A673 (cell line): ENCODE measurements at regions not wholly inside any gene's neighbourhood (a gene's known extent, or its start where the extent isn't known, plus 50 kb on each side); places are given as distances from the start of the nearest gene placed in this dataset.

ENCODE experiments used
- BruUV-seq: library from RNA; stranded (reverse); fragments of 400-500 nt; replicated peaks from 2 replicates; lab custom pipeline; 2021; lab: Mats Ljungman, UMichigan
- CTCF ChIA-PET: fragments of 300-600 bp; sonication (Branson Sonifier 250); formaldehyde crosslinking; loops from one replicate; lab custom pipeline; 2022; ENCODE audit warnings: antibody characterized with exemption; lab: Charles Lee
- POLR2A ChIA-PET: fragments of 300-600 bp; sonication (Branson Sonifier 250); formaldehyde crosslinking; loops from one replicate; lab custom pipeline; 2022; ENCODE audit warnings: antibody characterized with exemption; ENCODE audit not compliant: low non-redundant PET; lab: Charles Lee
- DNase-seq: peaks from one replicate; pipeline ENCODE4 v3.0.0-alpha.2; 2015; ENCODE audit warnings: low spot score
- H3K27ac ChIP-seq: fragments of 200-600 bp; sonication (generic); 2 replicates; pipeline ENCODE4 v1.5.1; 2016; ENCODE audit warnings: mixed run types, low read depth, mild to moderate bottlenecking, mixed read lengths, antibody characterized with exemption, low read length; ENCODE audit not compliant: poor library complexity, severe bottlenecking
- H3K27me3 ChIP-seq: fragments of 200-600 bp; sonication (generic); replicated peaks from 2 replicates; pipeline ENCODE4 v1.6.1; 2017; ENCODE audit warnings: mixed run types, low read depth, mild to moderate bottlenecking, mixed read lengths, antibody characterized with exemption, low read length; ENCODE audit not compliant: insufficient read depth, poor library complexity
- H3K36me3 ChIP-seq: fragments of 200-600 bp; sonication (generic); 2 replicates; pipeline ENCODE4 v1.6.1; 2016; ENCODE audit warnings: mixed run types, mild to moderate bottlenecking, mixed read lengths, antibody characterized with exemption, low read length; ENCODE audit not compliant: insufficient read depth, poor library complexity, severe bottlenecking
- H3K4me1 ChIP-seq: fragments of 200-600 bp; sonication (generic); 2 replicates; pipeline ENCODE4 v1.6.1; 2017; ENCODE audit warnings: mixed run types, mild to moderate bottlenecking, mixed read lengths, antibody characterized with exemption, low read length; ENCODE audit not compliant: insufficient read depth, poor library complexity, severe bottlenecking
- H3K4me3 ChIP-seq: fragments of 200-600 bp; sonication (generic); 2 replicates; pipeline ENCODE4 v1.5.1; 2016; ENCODE audit warnings: low read depth, mixed run types, mild to moderate bottlenecking, mixed read lengths, low read length; ENCODE audit not compliant: poor library complexity, severe bottlenecking
- H3K9me3 ChIP-seq: fragments of 200-600 bp; sonication (generic); 2 replicates; pipeline ENCODE4 v1.6.1; 2016; ENCODE audit warnings: mixed run types, low read depth, mild to moderate bottlenecking, mixed read lengths, antibody characterized with exemption, low read length; ENCODE audit not compliant: poor library complexity, severe bottlenecking
- EZH2 ChIP-seq: fragments of 200-600 bp; sonication (generic); IDR thresholded peaks from 2 replicates; pipeline ENCODE4 v1.6.1; 2017; ENCODE audit warnings: borderline replicate concordance, low read depth, mild to moderate bottlenecking, mixed read lengths, antibody characterized with exemption, low read length; ENCODE audit not compliant: poor library complexity, severe bottlenecking
- intact Hi-C: fragments of 100-400 bp; cut with micrococcal nuclease; formaldehyde crosslinking; loops from one replicate; pipeline ENCODE4 v1.10.0; 2022; ENCODE audit not compliant: unreplicated experiment
- TF ChIP-seq, protein P1 (sequence below): fragments of 300-800, 200-600 bp; sonication (generic); conservative IDR thresholded peaks from 2 replicates; pipeline ENCODE4 v1.5.1; 2017; ENCODE audit warnings: low read depth, mild to moderate bottlenecking, antibody characterized with exemption, low read length, moderate library complexity, mixed read lengths

DNA sequence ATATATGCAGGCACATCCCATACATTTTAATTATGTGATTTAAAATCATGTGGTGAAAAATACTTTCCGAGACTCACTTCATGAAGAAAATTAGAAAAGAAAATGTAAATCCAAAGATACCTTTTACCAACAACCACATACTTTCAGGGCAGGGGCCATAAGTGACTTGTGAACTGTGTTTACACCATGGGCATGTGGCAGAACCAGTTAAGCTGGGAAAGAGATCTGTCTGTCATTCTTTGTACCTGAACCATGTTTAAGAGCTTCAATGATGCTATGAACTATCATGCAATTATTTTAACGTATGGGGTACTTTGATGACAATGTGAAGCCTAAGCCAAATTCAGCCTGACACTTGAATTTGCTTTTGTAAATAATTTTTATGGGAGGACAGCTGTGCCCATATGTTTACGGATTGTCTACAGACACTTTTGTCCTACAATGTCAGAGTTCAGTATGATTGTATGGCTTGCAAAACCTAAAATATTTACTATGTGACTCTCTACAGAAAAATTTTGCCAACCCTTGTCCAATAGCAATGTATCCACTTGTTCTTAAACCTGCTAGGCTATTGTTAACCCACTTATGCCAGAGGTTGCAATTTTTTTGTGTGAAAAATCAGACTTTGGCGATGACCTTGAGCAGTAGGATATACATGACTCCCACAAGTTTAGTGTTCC, 654.6 kb downstream of the TNS3 start:
- CTCF ChIA-PET: no interaction called here
- H3K9me3 ChIP-seq: no peaks in the 10 kb centered on the region
- no peak overlapping the region for H3K4me3 ChIP-seq
- DNase-seq: no peak
- H3K4me1 ChIP-seq: peaks cover 10% of the 10 kb centered on the region
- POLR2A ChIA-PET: no interaction called here
- BruUV-seq: no TSS peak
- intact Hi-C loops: no loop called here
- H3K27me3 ChIP-seq: no peaks in the 10 kb centered on the region
- no peaks in the 10 kb centered on the region for H3K36me3 ChIP-seq
- no peak overlapping the region for H3K27ac ChIP-seq
- TF ChIP-seq, protein P1, sequence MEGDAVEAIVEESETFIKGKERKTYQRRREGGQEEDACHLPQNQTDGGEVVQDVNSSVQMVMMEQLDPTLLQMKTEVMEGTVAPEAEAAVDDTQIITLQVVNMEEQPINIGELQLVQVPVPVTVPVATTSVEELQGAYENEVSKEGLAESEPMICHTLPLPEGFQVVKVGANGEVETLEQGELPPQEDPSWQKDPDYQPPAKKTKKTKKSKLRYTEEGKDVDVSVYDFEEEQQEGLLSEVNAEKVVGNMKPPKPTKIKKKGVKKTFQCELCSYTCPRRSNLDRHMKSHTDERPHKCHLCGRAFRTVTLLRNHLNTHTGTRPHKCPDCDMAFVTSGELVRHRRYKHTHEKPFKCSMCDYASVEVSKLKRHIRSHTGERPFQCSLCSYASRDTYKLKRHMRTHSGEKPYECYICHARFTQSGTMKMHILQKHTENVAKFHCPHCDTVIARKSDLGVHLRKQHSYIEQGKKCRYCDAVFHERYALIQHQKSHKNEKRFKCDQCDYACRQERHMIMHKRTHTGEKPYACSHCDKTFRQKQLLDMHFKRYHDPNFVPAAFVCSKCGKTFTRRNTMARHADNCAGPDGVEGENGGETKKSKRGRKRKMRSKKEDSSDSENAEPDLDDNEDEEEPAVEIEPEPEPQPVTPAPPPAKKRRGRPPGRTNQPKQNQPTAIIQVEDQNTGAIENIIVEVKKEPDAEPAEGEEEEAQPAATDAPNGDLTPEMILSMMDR: no peak
- TF ChIP-seq EZH2: no peak

DNA sequence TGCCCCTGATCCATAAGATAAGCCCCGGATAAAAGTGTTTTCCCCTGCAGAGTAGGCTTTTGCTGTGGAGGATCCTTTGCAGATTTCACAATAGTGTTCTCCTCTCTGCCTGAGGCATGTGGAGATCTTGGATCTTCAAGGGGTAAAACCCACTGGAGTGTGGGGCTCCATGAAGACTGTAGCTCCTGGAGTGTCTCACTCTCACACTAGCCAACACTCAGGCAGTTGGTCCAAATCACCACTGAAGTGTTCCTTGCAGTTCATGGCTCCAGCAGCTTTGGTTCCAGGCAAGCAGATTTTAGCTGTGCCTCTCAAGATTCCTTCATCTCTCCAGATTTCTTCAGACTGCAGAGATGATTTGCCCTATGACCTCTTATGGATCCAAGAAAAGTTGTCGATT, 665.3 kb downstream of the TNS3 start:
- Histone ChIP-seq H3K4me3 (no peak overlapping the region), H3K36me3 (no peaks in the 10 kb centered on the region), H3K27me3 (no peaks in the 10 kb centered on the region), H3K4me1 (no peaks in the 10 kb centered on the region), H3K9me3 (no peaks in the 10 kb centered on the region), H3K27ac (no peak overlapping the region)
- no peak for DNase-seq
- intact Hi-C loops: no loop called here
- ChIA-PET POLR2A (interaction anchor here (0.6 kb wide), 1 partner anchor 198 kb away, joined by 3 read pairs; no protein-coding TSS in a partner anchor), CTCF (no interaction called here)
- TF ChIP-seq, protein P1: no peak
- TF ChIP-seq EZH2: no peak
- no TSS peak for BruUV-seq

DNA sequence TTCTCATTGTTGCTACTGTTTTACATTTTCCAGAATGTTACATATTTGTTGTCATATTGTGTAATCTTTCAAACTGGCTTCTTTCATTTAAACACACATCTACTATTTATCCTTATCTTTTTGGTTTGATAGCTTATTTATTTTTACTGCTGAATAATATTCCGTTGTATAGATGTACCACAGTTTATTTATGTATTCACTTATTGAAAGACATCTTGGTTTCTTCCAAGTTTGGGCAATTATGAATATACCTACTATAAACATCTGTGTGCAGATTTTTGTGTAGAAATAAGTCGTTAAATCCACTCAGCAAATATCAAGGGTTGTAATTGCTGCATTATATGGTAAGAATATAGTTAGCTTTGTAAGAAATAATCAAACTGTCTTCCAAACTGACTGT, 669.2 kb downstream of the TNS3 start:
- DNase-seq: no peak
- ChIA-PET POLR2A (no interaction called here), CTCF (no interaction called here)
- Histone ChIP-seq H3K9me3 (no peaks in the 10 kb centered on the region), H3K36me3 (no peaks in the 10 kb centered on the region), H3K4me1 (peaks cover 27% of the 10 kb centered on the region), H3K27ac (no peak overlapping the region), H3K27me3 (no peaks in the 10 kb centered on the region), H3K4me3 (no peak overlapping the region)
- TF ChIP-seq, protein P1: no peak
- TF ChIP-seq EZH2: no peak
- intact Hi-C loops: no loop called here
- no TSS peak for BruUV-seq
